Right ventricle myocardium superior (tissue), 1 donor: ENCODE measurements at regions not wholly inside any gene's neighbourhood (a gene's known extent, or its start where the extent isn't known, plus 50 kb on each side); places are given as distances from the start of the nearest gene placed in this dataset.
"Not testable (repeated sequence)": the region's sequence is repeated elsewhere in the genome, so short reads cannot be mapped to it uniquely, and the experiment has no call there.

ENCODE experiments used
- ATAC-seq: fragments of 200-7000 bp; cut with Tn5 transposase; one replicate; pipeline ENCODE4 v1.9.1; 2020; ENCODE audit warnings: mild to moderate bottlenecking; ENCODE audit not compliant: poor library complexity
- DNase-seq: peaks from one replicate; pipeline ENCODE4 v3.0.0-alpha.2; 2020
- intact Hi-C: fragments of 100-400 bp; cut with DNase I; formaldehyde crosslinking; loops from one replicate; pipeline ENCODE4 v1.11.2; 2022
- donor health status: DM: no; HTN: yes; CAD: no; lungs with severe emphysema.

DNA sequence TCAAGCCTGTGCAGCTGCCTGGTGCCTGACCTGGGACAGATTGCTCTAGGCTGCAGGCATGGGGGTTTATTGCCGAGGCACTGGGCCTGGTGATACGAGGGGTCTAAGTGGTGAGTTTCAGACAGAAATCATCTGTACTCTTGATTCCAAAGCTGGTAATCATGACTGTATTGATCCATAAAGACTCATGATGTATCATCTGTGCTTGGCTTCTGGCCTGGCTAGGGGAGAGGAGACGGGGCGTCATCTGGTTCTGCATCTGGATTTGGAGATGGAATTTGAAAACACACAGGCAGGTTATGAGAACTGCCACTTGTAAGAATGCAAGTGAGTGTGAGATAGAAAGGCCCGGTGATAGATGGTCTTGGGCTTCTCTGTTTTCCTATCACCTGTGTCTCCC lies 337.4 kb upstream of the C2CD4B start:
- intact Hi-C loops, result no loop called here
- no peak for DNase-seq
- no peak for ATAC-seq

DNA sequence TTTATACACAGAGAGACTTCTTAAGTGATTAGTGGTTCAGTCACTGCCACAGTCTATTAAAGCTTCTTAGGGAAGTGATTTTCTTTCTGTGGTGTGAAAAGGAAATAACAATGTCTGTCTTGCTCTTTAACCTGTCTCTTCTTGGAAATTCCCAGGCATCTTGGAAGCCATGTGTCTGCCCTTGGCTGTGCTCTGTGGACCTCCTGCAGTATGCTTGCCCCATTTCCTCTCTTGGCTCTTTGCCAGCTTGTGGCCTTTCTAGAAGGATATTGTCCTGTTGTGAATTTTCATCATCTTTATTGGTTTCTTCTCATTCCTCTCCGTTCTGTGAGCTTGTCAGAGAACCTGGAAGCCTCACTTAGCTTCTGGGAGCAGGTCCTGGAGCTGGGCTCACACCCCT lies 338.4 kb upstream of the C2CD4B start:
- ATAC-seq (no peak), DNase-seq (no peak)
- intact Hi-C loops, result no loop called here

DNA sequence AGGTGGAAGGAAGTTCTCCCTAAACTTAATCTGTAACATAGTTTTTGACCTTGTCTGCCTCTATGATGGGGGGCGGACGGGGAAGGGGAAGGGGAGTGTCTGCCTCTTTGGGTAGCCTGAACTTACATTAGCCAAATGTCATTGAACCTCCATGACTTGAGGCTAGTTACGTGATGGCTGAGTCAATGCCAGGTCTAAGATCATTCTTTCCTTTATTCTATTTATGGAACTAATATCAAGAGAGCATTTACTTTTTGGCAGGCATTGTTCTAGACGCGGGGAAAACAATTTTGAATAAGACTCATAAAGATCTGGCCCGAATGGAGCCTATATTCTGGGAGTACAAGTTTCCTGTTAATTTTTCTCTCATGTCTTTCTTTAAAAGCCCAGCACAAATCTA lies 340.7 kb upstream of the C2CD4B start:
- ATAC-seq (peak; percentile 74), DNase-seq (no peak)
- intact Hi-C loops, result no loop called here

DNA sequence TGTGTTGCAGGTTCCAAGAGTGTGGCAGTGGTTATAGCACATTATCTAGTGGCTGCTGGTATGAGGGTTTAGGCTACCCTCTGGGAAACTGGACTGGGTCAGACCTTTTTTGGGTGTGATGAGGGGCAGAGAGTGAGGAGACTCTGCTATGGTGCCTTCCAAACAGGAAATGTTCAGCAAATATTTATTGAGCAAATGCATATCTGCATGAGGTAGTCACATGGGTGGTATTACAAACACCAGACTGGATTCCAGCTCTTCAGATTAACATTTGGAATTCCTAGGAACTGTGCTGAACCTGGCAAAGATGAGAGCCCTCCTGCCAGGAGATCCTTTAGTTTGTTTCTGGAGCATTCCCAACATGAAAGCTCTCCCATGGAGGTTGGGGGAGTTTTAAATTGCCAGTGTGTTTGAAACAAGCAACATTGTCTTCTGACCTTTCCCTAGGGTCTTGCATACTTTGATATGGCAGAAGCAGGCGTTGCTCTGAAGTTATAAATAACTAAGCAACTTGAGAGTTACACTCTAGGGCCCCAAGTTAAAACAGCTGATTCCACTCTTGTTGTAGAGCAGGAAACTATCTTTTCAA lies 341.2 kb upstream of the C2CD4B start:
- ATAC-seq (peak; percentile 77), DNase-seq (no peak)
- intact Hi-C loops, result no loop called here

DNA sequence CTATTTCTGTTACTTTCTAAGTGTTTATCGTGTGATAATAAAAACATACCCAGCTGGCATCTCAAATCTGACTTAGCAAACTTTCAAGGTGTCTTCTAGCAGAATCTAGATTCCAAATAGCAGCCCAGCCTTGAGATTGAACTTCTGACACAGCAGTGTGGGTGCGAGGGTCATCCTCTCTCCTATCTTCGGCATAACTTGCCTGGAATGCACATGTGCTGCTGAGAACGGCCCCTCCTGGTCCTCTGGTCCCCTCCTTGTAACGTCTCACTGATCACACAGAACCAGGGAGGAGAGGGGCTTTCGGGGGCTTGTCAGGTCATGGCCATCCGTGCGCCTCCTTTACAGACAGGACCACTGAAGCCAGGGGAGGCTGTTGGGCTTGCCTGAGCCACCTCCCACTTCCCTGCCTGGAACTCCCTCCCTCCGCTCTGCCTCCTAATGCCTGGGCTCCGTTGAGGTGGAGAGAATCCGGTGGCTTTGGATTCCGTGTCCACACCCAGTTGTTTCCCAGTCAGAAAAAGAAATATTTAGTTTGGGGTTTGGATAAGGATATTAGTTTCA lies 344.4 kb upstream of the C2CD4B start:
- DNase-seq, result no peak
- intact Hi-C loops, result no loop called here
- no peak for ATAC-seq

DNA sequence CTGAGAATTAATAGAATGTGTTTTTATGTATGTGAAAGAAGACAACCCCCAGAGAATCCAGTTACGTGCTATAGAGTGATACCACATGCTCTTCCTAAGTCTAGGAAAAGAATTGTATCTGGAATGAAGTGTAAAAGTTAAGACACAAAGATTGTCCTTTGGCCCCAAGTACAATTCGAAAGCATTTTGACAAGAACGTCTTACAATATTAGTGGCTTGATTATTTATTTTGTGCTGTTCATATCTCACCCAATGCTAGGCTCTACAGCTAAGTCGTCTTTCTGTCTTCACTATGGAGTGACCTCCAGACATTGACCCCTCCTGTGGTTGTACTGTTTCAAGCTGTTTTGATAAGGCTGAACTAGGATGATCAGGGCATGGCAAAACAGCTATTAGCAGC lies 345.7 kb upstream of the C2CD4B start:
- ATAC-seq (peak; percentile 23), DNase-seq (no peak)
- intact Hi-C loops, result no loop called here

DNA sequence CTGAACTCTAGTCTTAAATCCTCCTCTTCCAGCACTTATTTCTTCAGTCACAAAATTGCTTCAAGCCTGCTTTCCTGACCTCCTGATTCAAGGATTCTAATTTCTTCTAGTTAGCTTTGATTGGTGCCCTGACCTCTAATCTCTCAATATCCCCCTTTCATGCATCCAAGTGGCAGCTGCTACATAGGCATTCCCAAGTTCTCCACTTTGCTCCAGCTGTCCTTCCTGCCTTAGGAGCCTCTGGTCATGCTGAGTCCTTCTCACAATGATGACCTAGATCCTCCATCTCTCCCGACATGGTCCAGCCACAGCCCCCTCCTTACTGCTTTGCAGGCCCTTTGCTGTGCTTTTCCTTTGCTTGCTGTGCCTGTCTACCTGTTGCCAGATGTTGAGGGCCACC lies 347.8 kb upstream of the C2CD4B start:
- intact Hi-C loops, result no loop called here
- DNase-seq (no peak), ATAC-seq (no peak)

DNA sequence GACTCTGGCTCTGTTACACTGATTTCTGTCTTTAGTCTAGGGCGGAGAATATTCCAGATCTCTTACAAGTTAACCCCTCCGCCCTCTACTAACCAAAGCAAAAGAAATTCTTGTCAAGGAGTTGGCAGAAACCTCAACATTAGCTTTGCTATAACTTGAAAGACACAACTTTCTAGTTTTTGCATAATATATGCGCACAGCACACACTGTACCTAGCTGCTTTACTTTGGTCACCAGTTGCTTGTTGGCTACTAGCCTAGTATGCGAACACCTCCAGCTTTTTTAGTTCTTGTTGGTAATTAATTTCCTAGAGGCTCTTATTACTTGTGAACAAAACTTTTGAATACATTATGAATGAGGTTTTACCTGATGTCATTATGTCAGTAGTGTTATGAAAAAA lies 348.8 kb upstream of the C2CD4B start:
- intact Hi-C loops, result no loop called here
- peak; percentile 31 for ATAC-seq
- no peak for DNase-seq

DNA sequence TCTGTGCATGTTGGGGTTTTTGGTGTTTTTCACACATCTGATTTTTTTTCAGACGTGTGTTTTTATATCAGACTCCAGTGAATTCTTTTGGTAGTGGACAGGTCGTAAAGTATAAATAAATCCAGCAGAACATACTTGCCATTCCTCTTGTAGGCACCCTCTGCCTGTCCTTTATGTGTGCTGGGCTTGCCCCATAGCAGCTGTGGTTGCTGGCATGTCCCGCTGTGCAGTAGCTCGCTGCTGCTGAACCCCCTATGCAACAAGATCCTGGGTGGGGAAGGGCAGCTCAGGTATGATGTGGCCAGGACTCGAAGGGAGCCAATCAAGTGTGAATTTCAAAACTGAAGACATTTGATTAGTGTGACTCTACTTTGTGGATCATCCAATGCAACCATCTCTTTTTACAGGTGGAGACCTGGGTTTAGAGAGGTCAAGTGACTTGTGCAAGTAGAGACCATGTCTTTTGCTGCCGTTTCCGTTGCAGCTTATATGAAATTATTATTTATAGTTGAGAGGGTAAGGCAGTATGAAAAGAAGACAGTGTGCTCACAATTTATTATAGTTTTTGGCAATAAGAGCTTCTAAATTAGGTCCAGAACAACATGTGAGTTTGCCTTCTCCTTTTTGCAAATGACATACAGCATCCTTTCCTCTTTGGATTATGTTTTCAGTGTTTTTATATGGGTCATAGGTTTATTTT lies 350.8 kb upstream of the C2CD4B start:
- intact Hi-C loops, result no loop called here
- DNase-seq (no peak), ATAC-seq (peak; percentile 68)

DNA sequence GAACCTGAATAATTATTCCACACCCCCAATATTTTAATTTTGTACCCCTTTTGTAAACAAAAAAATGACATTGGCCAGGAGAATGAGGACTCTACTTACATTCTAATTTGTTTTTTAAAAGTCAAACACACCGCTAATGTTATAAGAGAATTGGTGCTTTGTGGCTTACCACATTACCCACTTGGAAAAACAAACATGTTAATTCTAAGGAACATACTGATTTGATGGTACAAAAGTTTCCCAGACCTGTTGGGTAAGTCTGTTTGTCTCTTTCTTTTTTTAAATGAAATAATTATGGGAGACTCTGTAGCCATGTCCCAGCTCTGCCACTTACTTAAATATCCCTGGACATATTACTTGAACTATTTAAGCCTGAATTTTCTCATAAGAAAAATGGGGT lies 352.5 kb upstream of the C2CD4B start:
- no peak for ATAC-seq

DNA sequence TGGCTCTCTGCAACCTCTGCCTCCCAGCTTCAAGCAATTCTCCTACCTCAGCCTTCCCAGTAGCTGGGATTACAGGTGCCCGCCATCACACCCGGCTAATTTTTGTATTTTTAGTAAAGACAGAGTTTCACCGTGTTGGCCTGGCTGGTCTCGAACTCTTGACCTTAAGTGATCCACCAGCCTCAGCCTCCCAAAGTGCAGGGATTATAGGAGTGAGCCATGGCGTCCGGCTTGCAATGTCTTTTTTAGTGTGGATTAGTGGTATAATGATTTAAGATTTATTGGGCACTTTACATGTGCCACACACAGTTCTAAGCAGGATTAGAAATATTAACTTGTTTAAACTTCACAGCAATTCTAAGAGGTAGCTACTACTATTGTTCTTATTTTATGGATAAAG lies 353.6 kb upstream of the C2CD4B start:
- intact Hi-C loops, ATAC-seq, DNase-seq: not testable (repeated sequence)

More for the DNA sequence above, 352.5 kb upstream of the C2CD4B start:
- DNase-seq, result no peak
- intact Hi-C loops, result no loop called here

DNA sequence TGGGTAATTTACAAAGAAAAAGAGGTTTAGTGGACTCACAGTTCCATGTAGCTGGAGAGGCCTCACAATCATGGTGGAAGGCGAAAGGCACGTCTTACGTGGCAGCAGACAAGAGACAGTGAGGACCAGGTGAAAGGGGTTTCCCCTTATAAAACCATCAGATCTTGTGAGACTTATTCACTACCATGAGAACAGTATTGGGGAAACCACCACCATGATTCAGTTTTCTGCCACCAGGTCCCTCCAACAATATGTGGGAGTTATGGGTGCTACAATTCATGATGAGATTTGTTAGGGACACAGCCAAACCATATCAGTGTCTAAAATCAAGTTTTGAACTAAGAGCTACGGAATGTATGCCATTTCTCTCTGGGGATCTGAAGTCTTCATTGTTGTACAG lies 354.8 kb upstream of the C2CD4B start:
- ATAC-seq, result no peak
- no peak for DNase-seq
- intact Hi-C loops, result no loop called here

DNA sequence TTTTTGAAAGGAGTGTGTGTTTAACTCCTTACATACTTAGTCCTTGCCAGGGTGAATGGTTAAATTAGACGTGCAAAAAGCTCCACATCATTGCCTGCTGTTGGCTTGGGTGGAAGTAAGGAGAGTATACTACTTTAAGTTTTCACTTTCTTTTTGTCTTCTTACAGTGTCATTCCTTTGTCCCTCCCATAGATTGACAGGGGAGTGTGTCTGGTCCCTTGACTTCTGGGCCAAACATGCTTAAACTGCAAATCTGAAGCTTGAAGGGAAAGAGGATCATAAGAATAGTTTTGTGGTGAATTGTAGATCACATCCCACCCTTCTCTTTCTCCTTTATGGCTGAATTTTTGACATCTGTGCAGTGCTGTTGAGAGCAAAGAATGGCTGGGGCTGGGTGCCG lies 355.8 kb upstream of the C2CD4B start:
- no peak for ATAC-seq
- DNase-seq, result no peak
- intact Hi-C loops, result no loop called here

DNA sequence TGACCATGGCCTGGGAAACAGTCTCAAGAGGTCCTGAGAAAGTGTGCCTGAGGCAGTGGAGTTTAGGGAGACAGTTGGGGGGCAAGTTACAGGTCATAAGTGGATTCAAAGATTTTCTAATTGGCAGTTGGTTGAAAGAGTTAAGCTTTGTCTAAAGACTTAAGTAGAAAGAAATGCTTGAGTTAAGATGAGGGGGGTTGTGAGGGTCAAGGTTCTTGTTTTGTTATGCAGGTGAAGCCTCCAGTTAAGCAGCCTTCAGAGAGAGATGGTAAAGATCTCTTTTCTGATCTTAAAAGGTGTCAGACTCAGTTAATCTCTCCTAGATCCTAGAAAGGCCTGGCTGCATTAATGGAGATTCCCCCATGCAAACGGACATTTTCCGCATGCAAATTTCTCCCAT lies 356.3 kb upstream of the C2CD4B start:
- no peak for ATAC-seq
- intact Hi-C loops, result no loop called here

DNA sequence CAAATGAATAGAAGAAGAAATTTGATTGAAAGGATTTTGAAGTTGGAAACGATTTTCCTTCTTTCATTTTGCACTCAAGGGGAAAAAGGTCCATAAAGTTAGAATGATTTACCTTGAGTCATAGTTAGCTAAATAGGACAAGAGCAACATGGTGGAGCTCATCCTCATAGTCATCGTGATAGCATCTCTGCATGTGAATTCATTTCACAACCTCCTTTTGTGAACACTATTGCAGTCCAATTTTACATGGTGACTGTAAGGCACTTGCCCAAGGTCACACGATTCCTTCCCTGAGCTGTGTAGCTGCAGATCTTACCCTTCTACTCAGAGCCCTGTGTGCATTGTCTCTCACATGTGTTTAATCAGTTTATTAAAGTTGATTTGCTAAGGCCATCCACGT lies 359.8 kb upstream of the C2CD4B start:
- intact Hi-C loops, result no loop called here
- ATAC-seq, result no peak
- no peak for DNase-seq

More for the DNA sequence above, 356.3 kb upstream of the C2CD4B start:
- DNase-seq, result no peak

DNA sequence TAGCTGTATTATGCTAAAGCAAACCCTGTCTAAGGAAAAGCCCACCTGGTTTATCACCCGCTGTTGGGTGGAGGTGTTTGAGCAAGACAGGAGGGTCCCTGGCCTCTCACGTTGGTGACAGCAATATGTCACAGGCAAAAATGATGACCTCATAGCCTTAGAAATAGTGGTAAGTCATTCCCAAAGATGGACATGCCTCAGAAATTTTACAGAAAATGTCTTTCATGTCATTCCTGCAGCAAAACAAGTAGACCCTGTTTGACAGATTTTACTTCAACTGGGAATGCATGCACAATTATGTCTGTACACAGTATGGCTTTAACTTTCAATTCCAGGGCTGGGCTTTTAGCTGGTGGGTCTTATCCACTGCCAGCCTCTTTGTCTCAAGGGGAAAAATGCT lies 362.3 kb upstream of the C2CD4B start:
- ATAC-seq (no peak), DNase-seq (no peak)
- intact Hi-C loops, result no loop called here

DNA sequence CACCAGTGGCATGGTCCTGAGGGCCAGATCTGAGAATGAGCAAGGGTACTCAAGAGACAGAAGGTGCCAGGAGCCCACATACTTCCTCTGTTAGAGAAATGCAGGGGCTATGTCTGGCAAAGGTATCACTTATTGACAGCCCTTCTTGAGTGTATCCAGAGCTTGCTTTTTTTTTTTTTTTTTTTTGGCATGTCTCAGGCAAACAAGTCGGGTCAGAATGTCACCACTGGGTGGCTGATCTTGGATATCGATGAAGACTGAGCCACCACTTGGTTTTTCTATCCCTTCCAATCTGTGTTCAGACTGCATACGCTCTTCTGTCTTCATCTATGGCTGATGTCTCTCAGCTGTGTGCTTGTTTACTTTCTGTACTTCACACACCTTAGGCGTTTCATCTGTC lies 363.4 kb upstream of the C2CD4B start:
- no peak for ATAC-seq

DNA sequence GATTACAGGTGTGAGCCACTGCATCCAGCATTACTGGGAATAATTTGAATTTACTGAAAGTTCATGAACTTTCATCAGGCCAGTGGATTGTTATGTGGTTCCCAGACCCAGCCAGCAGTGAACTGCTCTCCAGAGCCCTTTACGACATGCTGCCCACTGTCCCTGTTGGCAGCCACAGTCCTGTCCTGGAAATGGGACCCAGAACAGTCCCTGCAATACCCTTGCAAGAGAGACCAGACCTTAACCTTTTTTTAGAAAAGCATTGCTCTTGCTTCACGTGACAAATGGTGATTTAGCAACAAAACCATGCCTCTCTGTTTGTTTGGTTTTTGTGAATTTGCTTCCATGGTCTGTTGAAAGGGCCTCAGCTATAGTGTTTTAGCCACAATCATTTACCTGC lies 367.3 kb upstream of the C2CD4B start:
- DNase-seq (no peak), ATAC-seq (no peak)
- intact Hi-C loops, result no loop called here

More for the DNA sequence above, 363.4 kb upstream of the C2CD4B start:
- intact Hi-C loops, result no loop called here
- no peak for DNase-seq

DNA sequence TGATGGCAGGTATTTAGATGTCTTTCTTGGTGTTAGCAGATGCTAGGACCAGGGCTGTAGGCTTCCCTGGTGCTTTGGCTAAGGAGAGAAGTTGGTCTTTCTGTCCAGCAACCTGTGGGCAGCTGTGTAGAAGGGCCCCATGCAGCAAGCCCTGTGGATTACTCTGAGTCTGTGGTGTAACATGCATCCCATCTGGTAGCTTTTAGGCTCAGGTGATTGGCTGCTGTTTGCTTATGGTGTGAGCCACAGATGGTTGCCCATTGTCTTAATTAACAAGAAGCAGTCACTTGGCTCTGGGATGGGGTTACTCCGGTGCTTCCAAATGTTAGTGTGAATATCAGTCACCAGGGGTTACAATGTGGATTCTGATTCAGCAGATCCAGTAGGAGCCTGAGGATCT lies 368.6 kb upstream of the C2CD4B start:
- intact Hi-C loops, result no loop called here
- no peak for ATAC-seq
- DNase-seq, result no peak

DNA sequence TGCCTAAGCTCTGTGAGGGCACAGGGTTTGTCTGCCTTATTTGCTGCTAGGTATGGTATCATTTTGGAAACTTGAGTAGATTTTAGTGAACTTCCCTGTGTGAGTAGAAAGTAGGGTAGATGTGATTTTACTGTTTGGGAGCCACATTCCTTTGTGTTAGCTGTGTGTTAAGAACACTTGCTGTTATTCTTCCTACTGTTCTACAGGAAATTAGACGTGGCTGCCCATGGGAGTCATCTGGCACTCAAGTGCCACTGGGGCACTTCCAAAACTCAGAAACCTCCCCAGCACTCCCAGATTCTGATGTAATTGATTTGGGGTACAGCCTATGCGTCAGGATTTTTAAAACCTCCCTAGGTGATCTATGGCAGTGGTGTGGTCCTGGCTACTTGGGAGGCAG lies 369.9 kb upstream of the C2CD4B start:
- DNase-seq, result no peak
- no peak for ATAC-seq
- intact Hi-C loops, result no loop called here

DNA sequence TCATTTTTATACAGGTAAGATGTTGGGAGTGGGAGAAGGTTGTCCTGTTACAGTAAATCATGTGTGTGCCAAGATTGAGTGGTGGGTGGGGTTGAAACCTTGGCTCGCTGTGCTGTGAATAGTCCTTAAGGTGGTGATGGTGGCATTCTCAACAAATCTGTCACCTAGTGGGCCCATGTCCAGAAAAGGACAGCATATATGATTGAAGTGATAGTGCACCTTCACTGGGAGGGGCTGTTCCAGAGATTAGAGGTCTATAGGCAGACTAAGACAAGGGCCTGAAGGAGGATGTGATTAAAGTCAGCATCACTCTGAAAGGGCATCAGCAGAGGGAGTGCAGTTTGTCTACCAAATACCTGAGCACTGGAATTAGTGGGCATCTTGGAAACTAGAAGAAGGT lies 374.2 kb upstream of the C2CD4B start:
- ATAC-seq, result no peak
- no peak for DNase-seq

More for the DNA sequence above, 374.2 kb upstream of the C2CD4B start:
- intact Hi-C loops, result no loop called here
